ENCODE measurements at regions not wholly inside any gene's neighbourhood (a gene's known extent, or its start where the extent isn't known, plus 50 kb on each side); places are given as distances from the start of the nearest gene placed in this dataset.

- Histone ChIP-seq H3K9me3 (ENCODE audit: control insufficient read depth, insufficient read depth, low read length) (no peaks in the 10 kb centered on the region), H4K20me1 (ENCODE audit: control insufficient read depth, insufficient read depth, low read depth, low read length) (no peaks in the 10 kb centered on the region), H3K27ac (ENCODE audit: low read depth, low read length) (no peak overlapping the region), H3K4me3 (ENCODE audit: low read length) (no peak overlapping the region), H3K79me2 (ENCODE audit: control insufficient read depth, low read length) (no peaks in the 10 kb centered on the region), H3K9me2 (replicated peaks; ENCODE audit: control insufficient read depth, low read length) (no peaks in the 10 kb centered on the region), H3K4me1 (ENCODE audit: control insufficient read depth, low read length) (no peaks in the 10 kb centered on the region), H3K36me3 (ENCODE audit: control insufficient read depth, low read length) (no peaks in the 10 kb centered on the region), H3F3A (ENCODE audit: control insufficient read depth, insufficient read depth) (no peaks in the 10 kb centered on the region), H3K4me2 (ENCODE audit: low read length) (no peak overlapping the region), H3K27me3 (ENCODE audit: control insufficient read depth, low read length) (no peaks in the 10 kb centered on the region)
- TF ChIP-seq EZH2phosphoT487 (IDR thresholded peaks at IDR 0.05; ENCODE audit: borderline replicate concordance, low read length) = no peak
- TF ChIP-seq CTCF (IDR thresholded peaks at IDR 0.05; ENCODE audit: low read depth, low read length, poor library complexity, severe bottlenecking) = no peak
Measured at GRCh38 chr3:112765531-112765930, 81.1 kb downstream of the CD200R1L start.

DNA sequence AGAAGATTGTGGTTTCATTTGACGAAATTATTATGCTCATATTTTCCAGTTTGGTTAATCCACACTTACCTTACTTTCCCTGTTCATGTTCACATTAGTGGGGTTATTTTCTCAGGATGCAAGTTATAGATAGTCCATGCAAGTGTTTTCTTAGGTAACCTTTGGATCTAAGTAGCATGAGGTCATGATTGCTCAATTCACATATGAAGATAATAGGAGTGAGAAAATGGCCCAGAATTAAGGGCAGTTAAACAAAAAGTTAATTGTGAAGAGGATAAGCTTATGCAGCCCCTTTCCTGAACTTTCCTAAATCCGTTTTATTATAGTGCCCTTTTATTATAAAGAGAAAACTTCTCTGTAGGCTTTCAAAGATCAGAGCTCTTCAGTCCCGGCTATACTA, 83.4 kb downstream of the CD200R1L start:
- H4K20me1 ChIP-seq (ENCODE audit: control insufficient read depth, insufficient read depth, low read depth, low read length) = no peaks in the 10 kb centered on the region
- TF ChIP-seq EZH2phosphoT487 (IDR thresholded peaks at IDR 0.05; ENCODE audit: borderline replicate concordance, low read length) = no peak
- no peak for TF ChIP-seq CTCF (IDR thresholded peaks at IDR 0.05; ENCODE audit: low read depth, low read length, poor library complexity, severe bottlenecking)

DNA sequence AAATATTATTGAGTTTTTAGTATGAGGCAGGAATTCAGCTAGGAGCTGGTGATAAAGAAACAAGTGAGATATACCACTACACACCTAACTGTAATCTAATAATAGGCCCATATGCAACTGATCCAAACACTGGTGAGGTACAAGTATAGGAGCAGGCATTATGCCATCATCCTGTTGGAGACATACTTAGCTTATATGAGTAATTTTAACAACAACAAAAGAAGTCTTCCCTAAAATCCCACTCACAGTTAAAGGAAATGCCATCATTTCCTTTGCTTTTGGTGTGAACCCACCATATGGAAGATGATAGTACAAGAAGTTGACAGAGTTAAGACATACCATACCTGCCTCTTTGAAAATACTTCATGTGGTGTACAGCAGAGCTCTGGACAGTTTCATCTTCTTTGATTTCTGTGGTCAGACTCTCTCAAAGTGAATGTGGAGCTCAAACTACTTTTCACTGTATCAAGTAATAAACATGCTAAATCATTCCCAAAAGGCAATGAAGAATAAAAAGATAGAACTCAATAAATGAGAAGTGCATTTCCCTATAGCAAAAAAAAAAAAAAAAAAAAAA, 85.5 kb downstream of the CD200R1L start:
- Histone ChIP-seq H3K4me2 (ENCODE audit: low read length) (no peak overlapping the region), H3K4me1 (ENCODE audit: control insufficient read depth, low read length) (no peaks in the 10 kb centered on the region), H3K27me3 (ENCODE audit: control insufficient read depth, low read length) (no peaks in the 10 kb centered on the region), H3K27ac (ENCODE audit: low read depth, low read length) (no peak overlapping the region), H3K79me2 (ENCODE audit: control insufficient read depth, low read length) (no peaks in the 10 kb centered on the region), H3K4me3 (ENCODE audit: low read length) (no peak overlapping the region), H3K36me3 (ENCODE audit: control insufficient read depth, low read length) (no peaks in the 10 kb centered on the region), H4K20me1 (ENCODE audit: control insufficient read depth, insufficient read depth, low read depth, low read length) (no peaks in the 10 kb centered on the region), H3K9me3 (ENCODE audit: control insufficient read depth, insufficient read depth, low read length) (peaks cover 4% of the 10 kb centered on the region; the same call in 1 of the 2 replicates), H3K9me2 (replicated peaks; ENCODE audit: control insufficient read depth, low read length) (no peaks in the 10 kb centered on the region), H3F3A (ENCODE audit: control insufficient read depth, insufficient read depth) (no peaks in the 10 kb centered on the region)
- TF ChIP-seq CTCF (IDR thresholded peaks at IDR 0.05; ENCODE audit: low read depth, low read length, poor library complexity, severe bottlenecking) (no peak), EZH2phosphoT487 (IDR thresholded peaks at IDR 0.05; ENCODE audit: borderline replicate concordance, low read length) (no peak)

More for the DNA sequence above, 83.4 kb downstream of the CD200R1L start:
- no peaks in the 10 kb centered on the region for H3K36me3 ChIP-seq (ENCODE audit: control insufficient read depth, low read length)
- H3F3A ChIP-seq (ENCODE audit: control insufficient read depth, insufficient read depth) = no peaks in the 10 kb centered on the region
- no peaks in the 10 kb centered on the region for H3K4me1 ChIP-seq (ENCODE audit: control insufficient read depth, low read length)
- H3K27me3 ChIP-seq (ENCODE audit: control insufficient read depth, low read length) = no peaks in the 10 kb centered on the region
- no peak overlapping the region for H3K27ac ChIP-seq (ENCODE audit: low read depth, low read length)
- no peak overlapping the region for H3K4me2 ChIP-seq (ENCODE audit: low read length)
- H3K4me3 ChIP-seq (ENCODE audit: low read length) = no peak overlapping the region
- no peaks in the 10 kb centered on the region for H3K9me3 ChIP-seq (ENCODE audit: control insufficient read depth, insufficient read depth, low read length)
- no peaks in the 10 kb centered on the region for H3K9me2 ChIP-seq (replicated peaks; ENCODE audit: control insufficient read depth, low read length)
- no peaks in the 10 kb centered on the region for H3K79me2 ChIP-seq (ENCODE audit: control insufficient read depth, low read length)
